ENCODE measurements at regions not wholly inside any gene's neighbourhood (a gene's known extent, or its start where the extent isn't known, plus 50 kb on each side); places are given as distances from the start of the nearest gene placed in this dataset.
"Not testable (repeated sequence)": the region's sequence is repeated elsewhere in the genome, so short reads cannot be mapped to it uniquely, and the experiment has no call there.

GRCh38 chr2:184205048-184205596, 393.2 kb upstream of the ZNF804A start:
- no peak for DNase-seq (ENCODE audit: low read depth)

GRCh38 chr2:184206045-184206444, 392.3 kb upstream of the ZNF804A start:
- DNase-seq (ENCODE audit: low read depth), result no peak

GRCh38 chr2:184210329-184210728, 388.0 kb upstream of the ZNF804A start:
- no peak for DNase-seq (ENCODE audit: low read depth)

- DNase-seq (ENCODE audit: low read depth), result no peak
Observed at GRCh38 chr2:184215745-184216144, 382.6 kb upstream of the ZNF804A start.

GRCh38 chr2:184256611-184257010, 341.7 kb upstream of the ZNF804A start:
- DNase-seq (ENCODE audit: low read depth), result no peak

- no peak for DNase-seq (ENCODE audit: low read depth)
Observed at GRCh38 chr2:184261331-184261730, 337.0 kb upstream of the ZNF804A start.

- no peak for DNase-seq (ENCODE audit: low read depth)
Observed at GRCh38 chr2:184261818-184262217, 336.5 kb upstream of the ZNF804A start.

- DNase-seq (ENCODE audit: low read depth), result no peak
Observed at GRCh38 chr2:184268900-184269477, 329.3 kb upstream of the ZNF804A start.

GRCh38 chr2:184270660-184271059, 327.7 kb upstream of the ZNF804A start:
- DNase-seq (ENCODE audit: low read depth), result no peak

- DNase-seq (ENCODE audit: low read depth), result no peak
Observed at GRCh38 chr2:184272056-184272455, 326.3 kb upstream of the ZNF804A start.

GRCh38 chr2:184294831-184295230, 303.5 kb upstream of the ZNF804A start:
- no peak for DNase-seq (ENCODE audit: low read depth)

- no peak for DNase-seq (ENCODE audit: low read depth)
Observed at GRCh38 chr2:184297085-184297484, 301.2 kb upstream of the ZNF804A start.

GRCh38 chr2:184302506-184302905, 295.8 kb upstream of the ZNF804A start:
- no peak for DNase-seq (ENCODE audit: low read depth)

GRCh38 chr2:184304006-184304405, 294.3 kb upstream of the ZNF804A start:
- no peak for DNase-seq (ENCODE audit: low read depth)

- DNase-seq (ENCODE audit: low read depth), result no peak
Observed at GRCh38 chr2:184305105-184305504, 293.2 kb upstream of the ZNF804A start.

GRCh38 chr2:184308706-184309105, 289.6 kb upstream of the ZNF804A start:
- no peak for DNase-seq (ENCODE audit: low read depth)

- no peak for DNase-seq (ENCODE audit: low read depth)
Observed at GRCh38 chr2:184312970-184313369, 285.4 kb upstream of the ZNF804A start.

GRCh38 chr2:184314829-184315228, 283.5 kb upstream of the ZNF804A start:
- no peak for DNase-seq (ENCODE audit: low read depth)

- no peak for DNase-seq (ENCODE audit: low read depth)
Observed at GRCh38 chr2:184316921-184317320, 281.4 kb upstream of the ZNF804A start.

- DNase-seq (ENCODE audit: low read depth), result no peak
Observed at GRCh38 chr2:184322615-184323014, 275.7 kb upstream of the ZNF804A start.

- no peak for DNase-seq (ENCODE audit: low read depth)
Observed at GRCh38 chr2:184326066-184326465, 272.3 kb upstream of the ZNF804A start.

GRCh38 chr2:184327805-184328204, 270.5 kb upstream of the ZNF804A start:
- DNase-seq (ENCODE audit: low read depth), result not testable (repeated sequence)

- DNase-seq (ENCODE audit: low read depth), result not testable (repeated sequence)
Observed at GRCh38 chr2:184330561-184330960, 267.8 kb upstream of the ZNF804A start.

- no peak for DNase-seq (ENCODE audit: low read depth)
Observed at GRCh38 chr2:184336688-184337087, 261.6 kb upstream of the ZNF804A start.
